K562 (cell line): ENCODE measurements at regions not wholly inside any gene's neighbourhood (a gene's known extent, or its start where the extent isn't known, plus 50 kb on each side); places are given as distances from the start of the nearest gene placed in this dataset.

ENCODE experiments used
- ATAC-seq: fragments of 200-7000 bp; cut with Tn5 transposase; 3 replicates; pipeline ENCODE4 v1.9.1; 2020; ENCODE audit warnings: moderate library complexity
- BruUV-seq: library from RNA; stranded (reverse); fragments of 400-500 nt; replicated peaks from 2 replicates; lab custom pipeline; 2021; lab: Mats Ljungman, UMichigan
- CTCF ChIA-PET: fragments of 300-600 bp; formaldehyde crosslinking; extraction: SDS; loops from one replicate; lab custom pipeline; 2021; ENCODE audit warnings: low intra/inter-chr PET ratio; lab: Yijun Ruan, JAX
- POLR2A ChIA-PET: fragments of 300-600, 350-650 bp; sonication (Branson Sonifier 250); formaldehyde crosslinking; extraction: SDS; loops from one replicate; lab custom pipeline; 2021; ENCODE audit warnings: antibody characterized with exemption, inconsistent platforms; lab: Yijun Ruan, JAX
- DNase-seq, 4 experiments: peaks; one replicate each; pipeline versions ENCODE4 v3.0.0 to v3.0.0-alpha.2; 2011 to 2018; ENCODE audit warnings: low spot score in 3 of 4, mixed read lengths in 3 of 4; ENCODE audit errors: extremely low read depth in 1 of 4
- FAIRE-seq: peaks from 2 replicates; lab custom pipeline; 2011; peaks lifted over from hg19 to GRCh38; lab: Jason Lieb, UNC
- H2AFZ ChIP-seq: 2 replicates; pipeline ENCODE4 v1.6.0; 2011; ENCODE audit warnings: low read depth, low read length, control low read depth, inconsistent platforms
- H3K27ac ChIP-seq: fragments of 200-600 bp; 3 replicates; pipeline ENCODE4 v1.8.0; 2011; ENCODE audit warnings: low read depth, mild to moderate bottlenecking, control low read depth, inconsistent platforms, low read length, moderate library complexity, mixed read lengths; ENCODE audit errors: extremely low read depth
- H3K27me3 ChIP-seq, 2 experiments: fragments of 300-600 bp in 1 of 2; 2 replicates in 1 of 2; 3 replicates in 1 of 2; pipeline versions ENCODE4 v1.6.0 to v1.8.0; 2011; ENCODE audit warnings: inconsistent platforms in 2 of 2, low read length in 2 of 2, mild to moderate bottlenecking in 1 of 2, mixed read lengths in 1 of 2, moderate library complexity in 1 of 2; ENCODE audit not compliant: control insufficient read depth in 2 of 2, insufficient read depth in 2 of 2
- H3K36me3 ChIP-seq: fragments of 300-600 bp; 3 replicates; pipeline ENCODE4 v1.8.0; 2011; ENCODE audit warnings: mild to moderate bottlenecking, low read length, inconsistent platforms; ENCODE audit not compliant: control insufficient read depth, insufficient read depth
- H3K4me1 ChIP-seq, 2 experiments: fragments of 200-600 bp in 1 of 2; replicated peaks in 1 of 2; 2 replicates in 1 of 2; 3 replicates in 1 of 2; pipeline versions ENCODE4 v1.5.1 to v1.8.0; 2011; ENCODE audit warnings: inconsistent platforms in 2 of 2, low read length in 2 of 2, mild to moderate bottlenecking in 1 of 2, mixed read lengths in 1 of 2, moderate library complexity in 1 of 2; ENCODE audit not compliant: control insufficient read depth in 2 of 2, insufficient read depth in 2 of 2
- H3K4me2 ChIP-seq: 2 replicates; pipeline ENCODE4 v1.6.1; 2011; ENCODE audit warnings: low read length, control low read depth, inconsistent platforms, mixed read lengths; ENCODE audit not compliant: insufficient read depth
- H3K4me3 ChIP-seq: fragments of 200-600 bp; sonication (generic), shearing (Covaris generic); 2 replicates; pipeline ENCODE4 v1.5.1; 2016; ENCODE audit warnings: control low read depth, inconsistent platforms
- H3K79me2 ChIP-seq: fragments of 200-600 bp; 3 replicates; pipeline ENCODE4 v1.8.0; 2011; ENCODE audit warnings: low read length, inconsistent platforms; ENCODE audit not compliant: control insufficient read depth, insufficient read depth
- H3K9ac ChIP-seq, 2 experiments: 2 replicates each; pipeline versions ENCODE4 v1.6.0 to v1.6.1; 2011; ENCODE audit warnings: low read depth in 2 of 2, low read length in 2 of 2, control low read depth in 1 of 2, inconsistent platforms in 1 of 2, mild to moderate bottlenecking in 1 of 2, mixed read lengths in 1 of 2; ENCODE audit not compliant: insufficient read depth in 1 of 2
- H3K9me1 ChIP-seq: one replicate; pipeline ENCODE4 v1.6.0; 2011; ENCODE audit warnings: inconsistent platforms, mild to moderate bottlenecking, low read length, moderate library complexity; ENCODE audit not compliant: control insufficient read depth, insufficient read depth
- H3K9me3 ChIP-seq: replicated peaks from 2 replicates; pipeline ENCODE4 v1.5.1; 2011; ENCODE audit warnings: low read depth, low read length, inconsistent platforms; ENCODE audit not compliant: control insufficient read depth, insufficient read depth
- H4K20me1 ChIP-seq: replicated peaks from 2 replicates; pipeline ENCODE4 v1.6.1; 2011; ENCODE audit warnings: low read length, inconsistent platforms, mixed read lengths; ENCODE audit not compliant: control insufficient read depth, insufficient read depth
- ATF6 ChIP-seq: sonication (generic); formaldehyde crosslinking; IDR thresholded peaks from 2 replicates; pipeline ENCODE4 v1.4.0; 2020; ENCODE audit warnings: mild to moderate bottlenecking, missing genetic modification reagents
- C11orf30 ChIP-seq: fragments of 450-650 bp; IDR thresholded peaks from 2 replicates; pipeline ENCODE4 v1.6.1; 2016; ENCODE audit warnings: low read depth, mild to moderate bottlenecking
- CSDE1 ChIP-seq, 2 experiments: fragments of 450-650 bp; IDR thresholded peaks; 2 replicates each; pipeline ENCODE4 v1.6.1; 2016; ENCODE audit warnings: mild to moderate bottlenecking in 1 of 2
- E4F1 ChIP-seq: fragments of 250-450 bp; sonication (Bioruptor Pico); IDR thresholded peaks from 2 replicates; pipeline ENCODE4 v1.5.0; 2021; ENCODE audit warnings: mild to moderate bottlenecking, borderline replicate concordance
- ETS1 ChIP-seq: conservative IDR thresholded peaks from 2 replicates; pipeline ENCODE4 v1.6.1; 2011; ENCODE audit warnings: low read depth, mild to moderate bottlenecking, low read length; ENCODE audit not compliant: control insufficient read depth
- GTF2B ChIP-seq: IDR thresholded peaks from 2 replicates; pipeline ENCODE4 v1.6.1; 2011; ENCODE audit not compliant: insufficient read length; ENCODE audit errors: extremely low read depth
- HBP1 ChIP-seq: fragments of 450-650 bp; formaldehyde crosslinking; IDR thresholded peaks from 2 replicates; pipeline ENCODE4 v1.4.0; 2022; ENCODE audit warnings: missing genetic modification characterization
- MTA2 ChIP-seq: fragments of 450-650 bp; IDR thresholded peaks from 2 replicates; pipeline ENCODE4 v1.6.1; 2016; ENCODE audit warnings: low read depth
- POLR2AphosphoS2 ChIP-seq: IDR thresholded peaks from 2 replicates; pipeline ENCODE4 v1.6.1; 2012; ENCODE audit warnings: low read length, improper control_type of control experiment
- RBM15 ChIP-seq: fragments of 200-400 bp; formaldehyde crosslinking; IDR thresholded peaks from 2 replicates; pipeline ENCODE4 v1.6.1; 2018; ENCODE audit warnings: mild to moderate bottlenecking, low read length, moderate library complexity; ENCODE audit not compliant: insufficient read depth
- RFX7 ChIP-seq: fragments of 250-450 bp; sonication (Bioruptor Pico); IDR thresholded peaks from 2 replicates; pipeline ENCODE4 v1.5.1; 2021; ENCODE audit warnings: mild to moderate bottlenecking
- SREBF2 ChIP-seq: sonication (generic); formaldehyde crosslinking; IDR thresholded peaks from 2 replicates; pipeline ENCODE4 v1.4.0; 2020; ENCODE audit warnings: mild to moderate bottlenecking, missing genetic modification reagents
- ZBED1 ChIP-seq: IDR thresholded peaks from 2 replicates; pipeline ENCODE4 v1.6.1; 2014
- WGBS: fragments of 100-300 bp; shearing (Covaris generic); methylation state at CpG from one replicate; pipeline ENCODE4 v1.1.6; 2016; ENCODE audit warnings: low coverage, mixed read lengths; ENCODE audit not compliant: insufficient coverage; ENCODE audit errors: missing lambda C conversion rate; 5-methylcytosine and 5-hydroxymethylcytosine counted together
- in situ Hi-C: fragments of 300-500 bp; cut with MboI; formaldehyde crosslinking; loops from 4 replicates; pipeline ENCODE4 v1.15.0; 2018; ENCODE audit warnings: inconsistent platforms, mixed read lengths
- intact Hi-C: fragments of 100-400 bp; cut with micrococcal nuclease; formaldehyde crosslinking; loops from 2 replicates; pipeline ENCODE4 v1.14.2; 2022

GRCh38 chr2:67039058-67039457 lies 358.1 kb upstream of the ETAA1 start:
- FAIRE-seq (no peak), DNase-seq (no peak), ATAC-seq (no peak)
- Histone ChIP-seq H3K9ac (no peak overlapping the region), H3K36me3 (no peaks in the 10 kb centered on the region), H3K4me3 (no peak overlapping the region), H3K9me1 (no peaks in the 10 kb centered on the region), H3K79me2 (no peaks in the 10 kb centered on the region), H3K4me1 (no peaks in the 10 kb centered on the region), H3K27me3 (no peaks in the 10 kb centered on the region), H3K27ac (no peak overlapping the region), H3K9me3 (no peaks in the 10 kb centered on the region), H4K20me1 (no peaks in the 10 kb centered on the region), H2AFZ (no peak overlapping the region), H3K4me2 (no peak overlapping the region)
- ChIA-PET POLR2A (no interaction called here), CTCF (no interaction called here)
- intact Hi-C loops (no loop called here), in situ Hi-C loops (no loop called here)
- 0% methylated on average over 3 of the region's 3 CpGs for WGBS
- TF ChIP-seq ZBED1 (no peak), MTA2 (no peak), HBP1 (CRISPR knock-in tag) (no peak), CSDE1 (IDR thresholded peaks at IDR 0.05) (no peak), RBM15 (no peak), SREBF2 (no peak), C11orf30 (no peak), GTF2B (no peak), ATF6 (CRISPR knock-in tag) (no peak), ETS1 (no peak), RFX7 (CRISPR knock-in tag) (no peak), E4F1 (CRISPR knock-in tag) (no peak), POLR2AphosphoS2 (no peak)
- no TSS peak for BruUV-seq
